H1 (cell line): ENCODE measurements at regions not wholly inside any gene's neighbourhood (a gene's known extent, or its start where the extent isn't known, plus 50 kb on each side); places are given as distances from the start of the nearest gene placed in this dataset.

ENCODE experiments used
- HDAC6 ChIP-seq: IDR thresholded peaks from one replicate; pipeline ENCODE4 v1.7.1; 2012; ENCODE audit warnings: low read depth, mild to moderate bottlenecking, inconsistent platforms, low read length, moderate library complexity
- RNF2 ChIP-seq: fragments of 200-900, 300-1000 bp; sonication (generic); IDR thresholded peaks from 2 replicates; pipeline ENCODE4 v1.7.1; 2016; ENCODE audit warnings: borderline replicate concordance, low read depth, mild to moderate bottlenecking, antibody characterized with exemption, low read length; ENCODE audit not compliant: poor library complexity, severe bottlenecking; ENCODE audit errors: missing control alignments

DNA sequence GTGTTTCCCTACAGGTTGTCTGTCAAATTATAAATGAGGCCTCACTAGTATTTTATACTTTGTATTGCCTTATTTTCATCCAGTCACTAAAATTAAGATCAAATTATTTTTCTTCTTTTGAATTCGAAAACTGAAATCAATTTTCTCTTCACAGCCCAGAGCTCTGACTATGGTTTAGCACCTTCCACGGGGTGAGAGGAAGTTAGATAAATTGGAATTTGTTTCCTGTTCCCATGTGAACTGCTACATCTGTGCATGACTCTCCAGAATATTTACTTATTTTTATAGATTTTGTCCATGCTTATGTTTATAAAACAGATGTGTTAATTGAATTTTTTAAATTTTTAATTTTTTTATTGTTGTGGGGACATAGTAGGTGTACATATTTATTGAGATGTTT lies 656.5 kb downstream of the IRS1 start (continued):
- TF ChIP-seq HDAC6 (no peak), RNF2 (no peak)
